Lower leg skin (tissue), 3 donors: ENCODE measurements at regions not wholly inside any gene's neighbourhood (a gene's known extent, or its start where the extent isn't known, plus 50 kb on each side); places are given as distances from the start of the nearest gene placed in this dataset.

ENCODE experiments used
- POLR2A ChIP-seq, 2 donors: fragments of 450-650 bp; IDR thresholded peaks; one replicate each; pipeline ENCODE4 v1.6.1; 2016 to 2017; ENCODE audit warnings: antibody characterized with exemption in 2 of 2, mild to moderate bottlenecking in 1 of 2, moderate library complexity in 1 of 2
- TF ChIP-seq, protein P1 (sequence below), 3 donors: fragments of 450-650 bp; IDR thresholded peaks; one replicate each; pipeline ENCODE4 v1.5.1; 2016; ENCODE audit warnings: antibody characterized with exemption in 3 of 3, mild to moderate bottlenecking in 3 of 3, moderate library complexity in 2 of 3

DNA sequence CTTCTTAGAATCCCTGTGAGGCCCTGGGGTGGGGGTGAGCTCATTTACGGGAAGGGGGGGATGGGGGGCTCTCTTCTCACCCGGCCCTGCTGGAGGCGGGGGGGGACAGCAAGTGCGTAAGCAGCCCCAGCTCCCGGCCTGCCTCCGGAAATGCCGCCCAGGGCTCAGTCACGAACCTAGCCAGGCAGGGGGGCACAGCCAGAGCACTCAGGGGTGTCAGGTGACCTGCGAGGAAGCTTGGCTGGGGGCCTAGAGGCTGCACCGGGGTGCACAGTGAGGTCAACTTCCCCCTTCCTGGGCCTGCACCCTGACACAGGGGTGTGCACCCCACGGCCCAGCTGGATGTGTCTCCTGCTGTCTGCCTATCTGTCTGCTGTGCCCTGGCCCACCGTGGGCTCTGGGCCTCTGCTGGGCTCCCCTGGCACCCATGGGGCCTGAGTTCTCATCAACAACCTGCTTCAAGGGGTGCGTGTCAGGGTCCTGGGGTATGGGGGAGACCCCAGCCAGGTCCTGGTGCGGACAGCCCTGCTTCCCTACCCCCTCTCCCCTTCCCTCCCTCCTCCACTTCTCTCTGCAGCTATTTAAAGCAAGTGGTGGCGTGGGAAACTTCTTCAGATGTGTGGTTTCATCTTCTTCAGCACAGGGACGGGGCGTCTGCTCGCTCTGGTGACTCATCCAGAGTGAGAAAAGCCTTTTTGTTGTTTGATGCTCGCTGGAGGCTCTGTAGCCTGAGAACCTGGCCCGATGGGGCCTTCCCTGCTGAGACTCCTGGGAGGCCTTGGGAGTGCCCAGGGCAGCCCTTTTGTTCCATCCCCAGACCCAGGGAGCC lies 92.5 kb upstream of the RUNX3 start:
- TF ChIP-seq, protein P1, sequence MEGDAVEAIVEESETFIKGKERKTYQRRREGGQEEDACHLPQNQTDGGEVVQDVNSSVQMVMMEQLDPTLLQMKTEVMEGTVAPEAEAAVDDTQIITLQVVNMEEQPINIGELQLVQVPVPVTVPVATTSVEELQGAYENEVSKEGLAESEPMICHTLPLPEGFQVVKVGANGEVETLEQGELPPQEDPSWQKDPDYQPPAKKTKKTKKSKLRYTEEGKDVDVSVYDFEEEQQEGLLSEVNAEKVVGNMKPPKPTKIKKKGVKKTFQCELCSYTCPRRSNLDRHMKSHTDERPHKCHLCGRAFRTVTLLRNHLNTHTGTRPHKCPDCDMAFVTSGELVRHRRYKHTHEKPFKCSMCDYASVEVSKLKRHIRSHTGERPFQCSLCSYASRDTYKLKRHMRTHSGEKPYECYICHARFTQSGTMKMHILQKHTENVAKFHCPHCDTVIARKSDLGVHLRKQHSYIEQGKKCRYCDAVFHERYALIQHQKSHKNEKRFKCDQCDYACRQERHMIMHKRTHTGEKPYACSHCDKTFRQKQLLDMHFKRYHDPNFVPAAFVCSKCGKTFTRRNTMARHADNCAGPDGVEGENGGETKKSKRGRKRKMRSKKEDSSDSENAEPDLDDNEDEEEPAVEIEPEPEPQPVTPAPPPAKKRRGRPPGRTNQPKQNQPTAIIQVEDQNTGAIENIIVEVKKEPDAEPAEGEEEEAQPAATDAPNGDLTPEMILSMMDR (IDR thresholded peaks at IDR 0.05) = no peak
- TF ChIP-seq POLR2A (IDR thresholded peaks at IDR 0.05) = no peak
